GM21360 (cell line): ENCODE measurements at regions not wholly inside any gene's neighbourhood (a gene's known extent, or its start where the extent isn't known, plus 50 kb on each side); places are given as distances from the start of the nearest gene placed in this dataset.

Experiments used
- ATAC-seq: cut with Tn5 transposase; IDR thresholded peaks from one replicate; pipeline ENCODE4 v1.9.1; 2021; ENCODE audit warnings: mild to moderate bottlenecking, moderate library complexity; ENCODE audit not compliant: unreplicated experiment

GRCh38 chr5:85813146-85813545 lies 804.6 kb upstream of the COX7C start:
- ATAC-seq: no peak

- ATAC-seq: no peak
These were observed 803.1 kb upstream of the COX7C start for GRCh38 chr5:85814596-85814995.

GRCh38 chr5:85823462-85824426 lies 794.0 kb upstream of the COX7C start:
- no peak for ATAC-seq

- ATAC-seq: no peak
These were observed 779.0 kb upstream of the COX7C start for GRCh38 chr5:85838781-85839180.

GRCh38 chr5:85841653-85842052 lies 776.1 kb upstream of the COX7C start:
- ATAC-seq: no peak

GRCh38 chr5:85843535-85843934 lies 774.2 kb upstream of the COX7C start:
- no peak for ATAC-seq

GRCh38 chr5:85849411-85849810 lies 768.3 kb upstream of the COX7C start:
- ATAC-seq: no peak

GRCh38 chr5:85865296-85865695 lies 752.4 kb upstream of the COX7C start:
- ATAC-seq: no peak

GRCh38 chr5:85868070-85868469 lies 749.7 kb upstream of the COX7C start:
- ATAC-seq: no peak

- ATAC-seq: no peak
These were observed 723.7 kb upstream of the COX7C start for GRCh38 chr5:85893996-85894395.

- ATAC-seq: no peak
These were observed 721.2 kb upstream of the COX7C start for GRCh38 chr5:85896514-85896913.

- ATAC-seq: no peak
These were observed 711.3 kb upstream of the COX7C start for GRCh38 chr5:85906460-85906859.

- ATAC-seq: no peak
These were observed 707.4 kb upstream of the COX7C start for GRCh38 chr5:85910335-85910734.

GRCh38 chr5:85920984-85921383 lies 696.8 kb upstream of the COX7C start:
- no peak for ATAC-seq

- no peak for ATAC-seq
These were observed 696.2 kb upstream of the COX7C start for GRCh38 chr5:85921590-85921989.

GRCh38 chr5:85927632-85928031 lies 690.1 kb upstream of the COX7C start:
- no peak for ATAC-seq

- no peak for ATAC-seq
These were observed 688.0 kb upstream of the COX7C start for GRCh38 chr5:85929713-85930112.

GRCh38 chr5:85931220-85931619 lies 686.5 kb upstream of the COX7C start:
- ATAC-seq: no peak

- ATAC-seq: no peak
These were observed 679.5 kb upstream of the COX7C start for GRCh38 chr5:85938201-85938600.

- no peak for ATAC-seq
These were observed 666.0 kb upstream of the COX7C start for GRCh38 chr5:85951707-85952210.

GRCh38 chr5:85952680-85953079 lies 665.1 kb upstream of the COX7C start:
- ATAC-seq: no peak

GRCh38 chr5:85967681-85968080 lies 650.1 kb upstream of the COX7C start:
- ATAC-seq: no peak
